HTR-8/SVneo (cell line): ENCODE measurements at regions not wholly inside any gene's neighbourhood (a gene's known extent, or its start where the extent isn't known, plus 50 kb on each side); places are given as distances from the start of the nearest gene placed in this dataset.
"Not testable (repeated sequence)": the region's sequence is repeated elsewhere in the genome, so short reads cannot be mapped to it uniquely, and the experiment has no call there.

Source experiments
- DNase-seq: peaks from one replicate; pipeline ENCODE4 v3.0.0; 2011; ENCODE audit warnings: low spot score, mixed read lengths; ENCODE audit not compliant: insufficient read length
- FAIRE-seq: peaks from 2 replicates; lab custom pipeline; 2011; peaks lifted over from hg19 to GRCh38; lab: Jason Lieb, UNC

DNA sequence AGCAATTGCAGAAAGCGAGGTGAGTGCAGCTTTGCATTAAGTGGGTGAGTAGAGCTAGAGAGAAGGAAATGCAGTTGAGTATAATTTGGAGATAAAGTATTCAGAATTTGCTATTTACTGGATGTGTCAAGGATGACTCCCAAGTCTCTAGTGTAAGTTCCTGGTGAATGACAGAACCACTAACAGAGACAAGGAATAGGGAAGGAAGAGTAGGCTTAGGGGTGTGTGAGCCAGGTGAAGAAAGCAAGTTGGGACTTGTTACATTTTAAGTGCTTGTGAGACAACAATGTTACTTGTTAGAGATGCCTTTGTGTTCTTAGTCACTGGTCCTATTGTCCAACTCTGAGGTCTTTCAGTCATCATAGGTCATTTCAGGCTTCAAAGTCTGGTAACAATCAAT, 70.8 kb downstream of the TBC1D26 start:
- FAIRE-seq: peak; percentile 83

DNA sequence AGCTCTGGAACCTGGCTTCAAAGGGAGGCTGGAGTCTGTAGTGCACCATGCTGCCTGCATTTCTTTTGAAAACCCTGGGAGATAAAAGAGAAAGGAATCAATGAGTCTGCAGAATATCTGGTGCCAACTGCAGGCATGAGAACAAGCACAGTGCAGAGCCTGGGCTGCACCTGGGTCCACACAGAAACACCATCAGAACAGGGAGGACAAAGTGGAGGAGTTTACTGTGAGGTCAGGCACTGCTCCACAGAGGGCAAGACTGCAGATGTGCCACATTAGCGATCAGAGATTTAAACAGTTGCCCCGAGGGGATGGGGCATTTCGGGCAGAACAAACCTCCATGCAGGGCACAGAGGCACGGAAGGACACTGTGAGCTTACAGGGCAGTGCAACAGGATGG, 74.7 kb downstream of the TBC1D26 start:
- peak; percentile 88 for FAIRE-seq
- DNase-seq: not testable (repeated sequence)

More for the DNA sequence above, 70.8 kb downstream of the TBC1D26 start:
- not testable (repeated sequence) for DNase-seq

DNA sequence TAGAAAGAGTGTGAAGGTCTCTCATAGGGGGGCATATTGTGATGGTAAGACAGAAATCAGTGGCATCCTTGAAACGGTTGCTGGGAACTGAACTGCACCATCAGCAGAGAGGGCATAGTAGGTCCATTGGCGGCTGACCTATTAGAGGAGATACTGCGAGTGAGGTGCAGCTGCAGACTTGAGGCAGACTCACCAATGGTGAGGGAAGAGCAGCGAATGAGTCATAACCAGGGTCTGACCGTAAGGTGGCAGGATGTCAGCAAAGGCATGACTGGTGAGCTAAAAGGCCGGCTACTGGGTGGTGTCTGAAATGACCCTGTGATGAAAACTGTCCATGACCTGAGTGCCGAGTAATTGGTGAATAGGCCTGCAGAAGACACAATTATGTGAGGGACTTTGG, 81.3 kb downstream of the TBC1D26 start:
- peak; percentile 64 for FAIRE-seq
- not testable (repeated sequence) for DNase-seq

DNA sequence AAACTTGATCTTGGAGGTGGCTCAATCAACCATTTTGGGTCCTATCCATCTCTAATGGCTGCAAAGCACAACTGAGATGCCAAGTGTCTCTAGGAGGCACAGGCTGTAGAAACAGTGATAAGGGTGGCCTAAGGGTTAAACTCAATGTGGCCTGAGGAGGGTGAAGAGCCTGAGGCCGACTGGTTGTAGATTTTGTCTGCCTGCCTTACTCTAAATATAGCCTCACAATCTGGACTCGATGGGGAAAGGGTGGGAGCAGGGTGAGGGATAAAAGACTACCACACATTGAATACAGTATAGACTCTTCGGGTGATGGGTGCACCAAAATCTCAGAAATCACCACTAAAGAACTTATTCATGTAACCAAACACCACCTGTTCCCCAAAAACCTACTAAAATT, 81.9 kb downstream of the TBC1D26 start:
- FAIRE-seq, DNase-seq: not testable (repeated sequence)

DNA sequence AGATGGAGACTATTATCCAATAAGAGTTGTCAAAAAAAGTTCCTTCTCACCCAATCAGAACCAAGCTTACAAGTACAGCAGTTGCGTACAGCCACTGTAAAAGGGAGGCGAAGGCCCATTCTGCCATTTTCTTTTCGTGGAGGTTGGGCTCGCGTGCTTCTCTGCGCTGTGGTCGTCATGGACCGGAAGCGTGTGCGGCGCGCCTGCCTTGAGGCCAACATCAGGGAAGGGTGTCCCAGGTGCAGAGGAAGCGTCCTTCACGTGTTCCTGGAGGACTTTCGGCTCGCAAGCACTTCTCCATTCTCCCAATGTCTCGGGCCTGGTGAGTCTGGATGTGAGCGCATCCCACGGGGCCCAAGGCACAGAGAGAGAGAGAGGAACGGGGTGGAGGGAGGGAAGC, 85.8 kb downstream of the TBC1D26 start:
- DNase-seq, FAIRE-seq: not testable (repeated sequence)

DNA sequence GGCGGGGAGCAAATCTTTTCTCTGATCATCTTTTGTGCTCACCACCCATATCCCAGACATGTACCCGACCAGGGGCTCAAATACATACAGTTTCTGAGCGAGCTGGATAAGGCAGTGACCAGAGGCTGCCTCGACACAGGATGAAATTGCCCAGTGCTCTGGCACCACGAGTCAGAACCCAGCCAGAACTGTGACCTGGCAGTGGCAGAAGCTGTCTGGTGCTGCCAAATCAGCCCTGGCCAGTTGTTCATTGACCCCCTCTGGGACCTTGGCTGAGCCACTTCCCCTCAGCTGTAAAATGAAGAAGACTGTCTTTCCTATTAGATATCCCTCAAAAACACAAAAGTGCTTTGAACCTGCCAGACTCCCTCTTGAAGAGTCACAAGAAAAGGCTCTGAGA, 90.2 kb downstream of the TBC1D26 start:
- not testable (repeated sequence) for FAIRE-seq, DNase-seq

DNA sequence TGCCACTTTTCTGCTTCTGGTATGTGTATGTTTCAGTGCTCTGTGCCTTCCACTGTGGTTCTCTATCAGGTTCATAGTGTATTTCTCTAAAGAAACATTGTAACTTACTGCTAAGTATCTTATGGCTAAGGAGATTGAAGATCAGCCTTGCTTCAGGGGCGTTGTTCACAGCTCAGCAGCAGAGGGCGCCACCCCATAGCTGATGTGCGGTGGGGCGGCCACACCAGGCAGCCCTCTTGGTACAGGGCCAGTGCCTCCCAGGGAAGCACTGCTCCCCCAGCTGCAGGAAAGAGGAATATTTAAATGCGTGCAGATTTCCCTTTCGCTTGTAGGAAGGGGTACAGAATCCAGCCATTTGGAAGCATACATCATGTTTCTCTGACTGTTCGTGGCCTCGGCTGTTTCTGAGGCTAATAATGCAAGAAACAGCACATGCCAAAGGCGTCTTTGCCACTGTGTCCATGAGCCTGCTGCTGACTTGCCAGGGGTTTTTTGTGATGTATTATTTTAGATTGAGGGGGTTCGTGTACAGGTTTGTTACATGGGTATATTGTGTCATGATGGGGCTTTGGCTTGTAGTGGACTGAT, 96.7 kb downstream of the TBC1D26 start:
- DNase-seq: peak; percentile 34
- FAIRE-seq: peak; percentile 94

DNA sequence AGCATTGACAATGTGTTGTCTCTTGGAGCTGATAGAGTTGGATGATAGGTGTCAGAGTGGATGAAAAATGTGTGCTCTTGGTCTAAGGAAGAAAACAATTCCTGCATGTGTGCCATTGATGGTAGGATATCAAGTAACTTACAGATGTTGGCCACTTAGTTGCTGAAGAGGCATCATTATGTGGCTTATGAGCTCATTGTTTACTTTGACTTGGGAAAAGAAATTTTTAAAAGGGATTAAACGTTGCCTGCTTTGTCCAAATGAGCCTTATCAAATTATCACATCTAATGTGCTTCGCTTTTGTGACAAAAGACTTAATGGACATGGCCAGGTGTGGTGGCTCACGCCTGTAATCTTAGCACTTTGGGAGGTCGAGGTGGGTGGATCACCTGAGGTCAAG, 98.1 kb downstream of the TBC1D26 start:
- FAIRE-seq, DNase-seq: not testable (repeated sequence)

DNA sequence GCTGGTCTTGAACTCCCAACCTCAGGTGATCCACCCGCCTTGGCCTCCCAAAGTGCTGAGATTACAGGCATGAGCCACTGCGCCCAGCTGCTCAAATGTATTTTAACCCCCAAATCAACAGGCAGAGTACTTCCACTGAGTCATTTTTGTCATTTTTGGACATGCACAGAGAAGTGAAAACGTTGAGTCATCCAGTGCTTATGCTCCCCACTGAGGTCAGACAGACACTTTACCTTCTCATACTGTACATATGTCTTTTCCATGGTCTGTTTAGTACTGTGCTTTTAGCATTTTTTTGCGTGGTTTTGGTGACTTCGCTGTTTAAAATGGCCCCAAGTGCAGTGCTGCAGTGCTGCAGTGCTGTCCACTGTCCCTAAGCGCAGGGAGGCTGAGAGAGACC, 99.1 kb downstream of the TBC1D26 start:
- DNase-seq: peak; percentile 6
- not testable (repeated sequence) for FAIRE-seq

DNA sequence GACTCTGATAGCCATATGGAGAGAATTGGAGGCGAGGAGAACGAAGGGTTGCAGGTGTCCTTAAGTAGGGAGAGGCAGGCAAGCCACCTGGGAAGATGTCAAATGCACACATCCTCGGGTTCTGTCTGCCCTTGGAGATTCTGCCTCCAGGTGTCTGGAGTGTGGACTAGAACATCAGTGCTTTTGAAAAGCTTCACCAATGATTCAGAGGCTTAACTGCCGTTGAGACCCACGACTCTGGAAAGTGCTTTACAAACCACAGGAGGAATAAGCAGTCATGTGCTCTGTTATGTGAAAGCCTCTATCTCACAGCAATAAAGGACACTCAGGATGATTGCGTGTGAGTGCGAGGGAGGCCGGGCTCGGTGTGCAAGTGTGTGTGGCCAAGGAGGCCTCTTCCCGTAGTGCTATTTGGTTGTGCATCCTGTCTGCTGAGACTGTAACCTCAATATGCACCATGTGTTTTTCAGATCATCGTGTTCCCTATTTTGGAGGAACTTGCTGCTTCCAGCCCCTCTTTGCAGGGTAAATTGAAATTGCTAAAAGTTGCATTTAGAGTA, 100.9 kb downstream of the TBC1D26 start:
- not testable (repeated sequence) for DNase-seq, FAIRE-seq

DNA sequence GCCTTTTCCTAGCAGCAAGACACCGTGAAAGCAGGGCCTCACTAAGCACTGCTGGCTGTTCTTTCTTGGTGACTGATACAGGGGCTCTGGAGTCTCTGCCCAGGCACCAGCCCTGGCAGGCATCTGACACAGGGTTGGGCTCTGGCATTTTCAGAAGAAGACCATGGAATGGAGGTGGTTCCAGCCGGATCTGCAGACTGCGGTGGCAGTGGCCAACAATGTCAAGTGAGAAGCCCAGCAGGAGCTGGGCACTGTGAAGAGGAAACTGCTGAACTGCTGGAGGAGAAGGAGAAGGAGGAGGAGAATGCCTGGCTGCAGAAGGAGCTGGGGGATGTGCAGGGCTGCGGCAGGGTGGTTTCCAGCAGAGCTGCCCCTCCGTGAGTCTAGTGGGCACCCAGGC, 101.8 kb downstream of the TBC1D26 start:
- not testable (repeated sequence) for DNase-seq, FAIRE-seq

DNA sequence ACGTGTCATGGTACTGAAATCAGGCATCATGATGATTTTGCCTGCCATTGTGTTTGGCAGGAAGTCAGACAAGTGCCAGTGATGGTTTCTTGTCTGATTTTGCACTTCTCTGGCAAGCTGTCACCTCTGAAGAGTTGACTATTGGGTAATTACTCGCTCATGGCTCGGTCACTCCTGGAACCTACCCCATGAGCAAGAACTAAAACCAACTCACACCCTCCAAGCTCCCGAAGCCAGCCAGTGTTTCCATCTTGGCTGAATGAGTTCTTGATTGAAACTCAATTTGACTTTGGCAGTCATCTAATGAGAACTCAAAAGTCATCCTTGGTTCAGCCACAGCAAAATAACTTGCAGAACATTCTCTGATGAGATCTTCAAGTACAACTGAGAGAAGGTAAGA, 103.4 kb downstream of the TBC1D26 start:
- DNase-seq, FAIRE-seq: not testable (repeated sequence)

DNA sequence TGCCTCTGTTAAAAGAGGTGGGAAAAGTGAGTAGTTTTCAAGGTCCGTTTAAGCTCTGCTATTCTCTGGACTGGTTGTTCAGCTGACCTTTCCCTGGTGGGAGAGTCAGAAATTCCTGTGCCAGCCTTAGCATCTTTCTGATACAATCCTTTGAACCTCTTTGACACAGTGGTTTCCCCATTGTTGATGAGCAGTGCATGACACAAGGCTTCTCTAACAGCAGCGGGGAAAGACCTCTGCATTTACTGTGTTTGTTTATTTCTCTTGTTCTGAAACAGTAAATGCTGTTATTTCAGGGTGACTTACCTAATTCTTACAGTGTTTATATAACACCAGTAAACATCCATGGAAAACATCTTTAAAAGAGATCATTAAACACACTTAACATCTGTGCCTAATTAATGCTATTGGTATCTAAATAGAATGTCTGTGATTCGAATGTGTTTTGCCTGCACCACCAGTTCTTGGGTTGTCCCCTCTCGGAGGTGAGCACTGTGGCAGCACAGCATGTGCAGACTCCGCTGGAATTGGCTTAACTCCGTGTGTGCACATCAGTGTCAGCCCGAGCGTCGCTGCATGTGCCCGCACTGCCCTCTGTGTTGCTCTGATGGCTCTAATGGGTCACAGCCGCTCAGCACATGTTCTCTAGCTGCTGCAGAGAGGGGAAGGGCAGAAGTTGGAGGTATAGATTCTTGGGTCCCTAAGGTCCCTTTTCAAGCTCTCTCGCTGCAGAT, 104.3 kb downstream of the TBC1D26 start:
- peak; percentile 73 for FAIRE-seq
- DNase-seq: not testable (repeated sequence)

DNA sequence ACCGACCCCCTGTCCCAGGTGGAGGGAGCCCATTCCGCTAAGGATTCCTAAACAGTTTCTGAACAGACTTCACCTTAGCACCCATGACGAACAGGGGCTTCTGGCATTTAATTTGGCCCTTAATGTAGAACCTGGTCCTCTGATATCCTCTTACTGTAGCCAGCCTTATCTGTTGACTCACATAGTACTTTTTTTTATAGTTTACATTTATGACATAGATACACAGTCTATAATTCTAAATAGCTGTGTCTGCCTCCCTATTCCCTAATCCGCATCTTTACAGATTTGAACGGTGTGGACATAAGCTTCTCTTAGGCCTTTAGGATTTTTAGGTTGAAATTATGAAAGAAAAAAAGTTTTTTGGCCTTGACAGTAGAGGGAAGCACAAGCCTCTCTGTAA, 104.9 kb downstream of the TBC1D26 start:
- not testable (repeated sequence) for DNase-seq

DNA sequence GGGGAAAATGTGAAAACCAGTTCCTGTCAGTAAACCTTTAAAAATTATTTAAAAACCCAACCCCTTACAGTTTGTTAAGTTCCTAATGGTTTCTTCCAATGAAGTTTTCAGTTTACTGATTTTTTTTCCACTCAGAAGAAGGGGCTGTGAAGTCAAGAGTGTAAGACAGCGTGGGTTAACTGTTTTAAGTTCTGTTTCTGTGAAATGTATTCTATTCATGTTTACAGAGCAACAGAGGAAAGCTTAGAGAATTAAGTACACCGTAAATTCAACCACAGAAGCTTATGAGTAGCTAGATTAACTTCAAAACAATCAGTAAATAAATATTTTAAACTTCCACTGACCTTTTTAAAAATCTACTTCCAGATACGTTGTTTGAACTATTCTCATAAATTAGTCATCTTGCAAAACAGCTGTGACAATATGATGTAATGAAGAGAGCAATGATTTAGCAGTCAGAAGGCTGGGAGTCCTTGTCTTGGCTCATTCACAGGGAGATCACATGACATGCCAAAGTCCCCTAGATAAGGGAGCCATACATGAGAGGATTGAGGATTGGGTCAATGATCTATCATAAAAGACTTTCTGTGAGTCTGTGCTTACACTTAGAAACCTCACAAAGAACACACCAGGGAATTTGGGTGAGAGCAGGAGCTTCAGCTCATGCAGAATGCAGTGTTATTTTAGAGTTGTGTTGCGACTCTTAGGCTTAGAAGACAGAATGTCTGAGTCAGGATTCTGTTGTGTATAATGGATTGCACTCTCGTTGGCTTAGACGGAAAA, 97.3 kb upstream of the ADORA2B start:
- DNase-seq: not testable (repeated sequence)
- peak; percentile 97 for FAIRE-seq

More for the DNA sequence above, 104.9 kb downstream of the TBC1D26 start:
- not testable (repeated sequence) for FAIRE-seq

DNA sequence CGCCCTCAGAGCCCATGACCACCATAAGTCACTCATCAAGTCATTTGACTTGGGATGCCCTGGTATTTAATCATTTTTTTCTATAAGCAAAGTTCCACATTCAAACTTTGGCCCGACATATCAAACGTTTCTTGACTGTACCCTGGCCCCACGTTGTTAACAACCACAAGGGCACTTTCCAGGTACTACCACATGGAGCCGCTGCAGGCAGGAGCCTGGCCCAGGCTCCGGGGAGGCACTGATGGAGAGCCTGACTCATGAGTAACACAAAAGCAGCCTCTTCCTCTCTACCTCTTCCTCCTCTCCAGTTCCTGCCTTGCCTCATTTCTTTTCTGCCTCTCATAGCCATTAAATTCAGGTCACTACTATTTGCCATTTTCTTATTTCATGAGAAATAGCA, 95.9 kb upstream of the ADORA2B start:
- FAIRE-seq (peak; percentile 33), DNase-seq (peak; percentile 42)

DNA sequence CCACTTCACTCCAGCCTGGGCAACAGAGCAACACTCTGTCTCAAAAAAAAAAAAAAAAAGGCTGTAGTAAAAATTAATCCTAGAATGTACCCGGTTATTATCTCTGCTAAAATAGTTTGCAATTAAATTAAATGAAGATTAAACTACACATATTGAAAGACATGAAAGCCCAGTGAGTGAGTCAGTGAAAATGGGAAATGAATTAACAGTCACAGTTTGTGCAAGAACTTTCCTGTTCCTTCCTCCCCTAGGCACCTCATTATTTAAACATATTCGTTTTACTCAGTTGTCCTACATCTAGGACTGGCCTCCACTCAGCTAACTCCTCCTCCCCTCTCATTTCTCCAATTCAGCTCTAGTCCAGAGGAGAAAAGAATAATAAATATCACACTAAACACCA, 94.9 kb upstream of the ADORA2B start:
- not testable (repeated sequence) for FAIRE-seq, DNase-seq

DNA sequence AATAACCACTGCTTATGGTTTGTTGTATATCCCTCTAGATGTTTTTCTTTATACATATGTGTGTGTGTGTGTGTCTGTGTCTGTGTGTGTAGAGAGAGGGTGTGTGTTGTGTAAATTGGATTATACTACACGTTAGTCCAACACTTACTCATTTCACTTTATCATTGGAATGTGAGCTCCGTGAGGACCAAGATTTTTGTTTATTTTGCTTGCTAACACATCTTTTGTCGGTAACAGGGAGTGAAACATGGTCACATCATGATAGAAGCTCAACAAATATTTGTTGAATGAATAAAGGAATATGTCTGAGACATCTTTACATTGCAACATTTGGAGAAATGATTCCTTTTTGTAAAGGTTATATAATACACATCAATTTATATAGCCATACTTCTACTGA, 94.2 kb upstream of the ADORA2B start:
- DNase-seq, FAIRE-seq: not testable (repeated sequence)

DNA sequence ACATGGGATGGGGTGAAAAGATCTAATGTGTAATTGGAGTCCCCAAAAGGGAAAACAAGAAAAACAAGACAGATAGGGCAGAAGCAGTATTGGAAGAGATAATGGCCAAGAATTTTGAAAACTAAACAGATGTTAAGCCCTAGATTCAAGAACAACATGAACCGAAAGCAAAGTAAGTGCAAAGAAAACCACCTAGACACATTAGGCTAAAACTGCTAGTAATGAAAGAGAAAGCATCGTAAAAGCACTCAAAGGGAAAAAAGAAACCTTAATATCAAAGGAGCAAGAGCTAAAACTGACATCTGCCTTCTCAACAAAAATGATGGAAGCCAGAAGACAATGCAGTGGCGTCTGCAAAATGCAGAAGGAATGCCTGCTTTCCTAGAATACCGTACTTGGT, 92.1 kb upstream of the ADORA2B start:
- not testable (repeated sequence) for DNase-seq, FAIRE-seq

DNA sequence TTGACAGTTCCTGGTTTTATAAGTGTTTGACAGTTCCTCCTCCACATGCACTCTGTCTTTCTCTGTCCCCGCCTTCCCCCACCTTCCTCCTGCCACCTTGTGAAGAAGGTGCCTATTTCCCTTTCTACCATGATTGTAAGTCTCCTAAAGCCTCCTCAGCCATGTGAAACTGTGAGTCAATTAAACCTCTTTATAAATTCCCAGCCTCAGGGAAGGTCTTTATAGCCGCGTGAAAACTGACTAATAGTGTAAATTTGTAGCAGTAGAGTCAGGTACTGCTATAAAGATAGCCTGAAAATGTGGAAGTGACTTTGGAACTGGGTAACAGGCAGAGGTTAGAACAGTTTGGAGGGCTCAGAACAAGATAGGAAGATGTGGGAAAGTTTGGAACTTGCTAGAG, 88.7 kb upstream of the ADORA2B start:
- FAIRE-seq: peak; percentile 64
- not testable (repeated sequence) for DNase-seq
